Limb (tissue), 2 donors: ENCODE measurements at regions not wholly inside any gene's neighbourhood (a gene's known extent, or its start where the extent isn't known, plus 50 kb on each side); places are given as distances from the start of the nearest gene placed in this dataset.
"Not testable (repeated sequence)": the region's sequence is repeated elsewhere in the genome, so short reads cannot be mapped to it uniquely, and the experiment has no call there.

Source experiments
- DNase-seq, 2 donors: peaks; one replicate each; pipeline ENCODE4 v3.0.0-alpha.2; 2016; ENCODE audit errors: extremely low spot score in 2 of 2

DNA sequence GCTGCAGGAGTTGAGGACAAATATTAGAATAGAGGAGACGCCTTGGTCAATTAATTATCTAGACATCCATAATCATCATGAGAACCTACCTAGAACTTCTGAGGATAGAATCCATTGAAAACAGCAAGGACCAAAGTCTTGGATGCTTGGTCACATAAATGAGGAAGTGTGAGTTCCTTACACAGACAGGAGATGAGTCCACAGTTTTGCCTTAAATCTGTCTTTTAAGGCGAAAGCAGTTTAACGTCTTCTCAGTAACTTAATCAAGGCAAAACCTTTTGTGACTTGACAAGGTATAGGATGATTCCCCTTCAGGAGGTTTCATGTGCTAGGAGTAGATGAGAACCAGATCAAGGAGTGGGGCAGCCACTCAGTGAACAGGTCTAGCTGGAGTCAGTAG, 1783.2 kb upstream of the CELF4 start:
- DNase-seq, result no peak

DNA sequence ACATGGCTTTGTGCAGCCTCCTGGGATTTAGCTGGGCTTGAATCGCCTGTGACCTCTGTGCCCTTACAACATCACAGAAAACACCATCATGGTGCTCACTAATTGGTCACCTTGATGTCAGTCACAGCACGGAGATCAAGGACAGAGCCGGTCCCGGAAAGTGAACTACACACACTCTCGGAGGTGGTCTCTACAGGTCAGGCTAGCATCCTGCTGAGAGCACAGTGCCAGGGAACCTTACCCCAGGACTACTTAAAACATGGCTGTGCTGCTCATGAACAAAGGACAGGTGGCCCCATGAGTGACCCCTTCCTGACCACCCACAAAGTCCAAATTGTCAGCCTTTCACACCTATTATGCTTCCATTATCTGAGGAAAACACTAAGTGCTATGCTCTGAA, 1782.1 kb upstream of the CELF4 start:
- DNase-seq, result no peak

DNA sequence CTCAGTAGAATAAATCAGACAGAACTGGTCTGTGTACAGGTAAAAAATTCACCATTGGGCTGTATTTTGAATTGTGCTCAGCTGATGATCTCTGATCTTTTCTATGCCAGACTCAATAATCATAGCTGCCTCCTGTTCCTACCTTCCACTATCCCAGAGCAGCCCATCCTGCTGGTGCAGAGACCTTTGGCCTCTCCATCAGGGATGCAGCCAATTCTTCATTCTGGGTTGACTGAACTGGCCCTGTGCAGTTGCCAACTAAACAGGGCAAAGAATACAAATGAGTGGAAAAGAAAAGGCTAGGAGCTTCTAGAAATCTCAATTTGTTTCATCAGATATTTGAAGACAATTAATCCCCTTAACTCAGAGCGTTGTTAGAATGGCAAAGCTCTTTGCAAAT, 1781.3 kb upstream of the CELF4 start:
- no peak for DNase-seq

DNA sequence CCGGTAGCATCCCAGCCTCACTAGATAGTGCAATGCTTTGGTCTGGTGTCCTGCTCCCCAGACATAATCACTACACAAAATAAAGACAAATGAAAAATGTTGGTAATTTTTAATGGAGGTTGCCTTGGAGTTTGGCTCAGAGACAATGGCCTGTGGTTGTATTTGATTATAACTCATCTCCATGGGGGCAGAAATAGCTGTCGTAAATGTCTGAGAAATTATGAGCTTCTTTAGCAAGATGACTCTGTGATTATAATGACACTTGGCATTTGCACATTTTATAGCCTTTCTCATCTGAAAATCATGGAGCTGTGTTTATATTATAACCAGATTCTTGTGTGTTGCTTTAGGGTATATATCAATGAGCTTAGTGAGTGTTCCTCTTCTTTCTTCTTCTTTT, 1779.7 kb upstream of the CELF4 start:
- DNase-seq, result no peak

DNA sequence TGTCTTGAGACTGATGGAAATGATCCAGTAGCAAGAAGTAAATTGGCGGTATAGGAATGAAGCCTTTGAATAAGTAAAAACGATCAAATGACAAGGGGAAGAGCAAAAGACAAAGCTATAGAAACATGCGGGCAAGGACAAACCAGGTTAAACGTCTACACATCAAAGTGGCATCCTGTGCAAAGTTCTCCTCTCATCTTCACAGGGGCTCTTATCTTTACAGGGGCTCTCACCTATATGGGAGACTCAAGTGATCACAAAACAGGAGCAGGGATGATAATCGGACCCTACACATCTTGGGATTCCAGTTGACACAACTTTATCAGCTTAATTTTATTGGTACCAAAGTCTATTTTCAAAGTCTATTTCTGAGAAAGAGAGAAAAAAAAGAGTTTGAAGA, 1778.9 kb upstream of the CELF4 start:
- no peak for DNase-seq

DNA sequence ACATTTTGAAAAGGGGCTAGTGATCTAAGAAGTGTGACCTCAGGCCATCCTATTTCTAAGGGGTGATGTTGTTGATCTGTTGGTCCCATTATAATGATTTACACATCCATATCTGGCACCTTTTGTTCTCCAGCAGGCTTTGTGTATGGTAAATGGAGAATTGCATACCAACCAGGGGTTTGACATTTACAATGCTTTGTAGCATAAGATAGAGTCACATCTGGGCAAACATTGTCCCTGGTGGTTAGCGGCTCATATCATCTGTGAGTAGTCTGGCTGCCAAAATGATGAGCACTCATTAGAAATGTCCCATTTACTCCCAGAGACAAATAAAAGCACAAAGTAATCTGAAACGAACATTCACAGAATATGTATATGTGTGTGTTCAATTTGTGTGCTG, 1775.5 kb upstream of the CELF4 start:
- no peak for DNase-seq

DNA sequence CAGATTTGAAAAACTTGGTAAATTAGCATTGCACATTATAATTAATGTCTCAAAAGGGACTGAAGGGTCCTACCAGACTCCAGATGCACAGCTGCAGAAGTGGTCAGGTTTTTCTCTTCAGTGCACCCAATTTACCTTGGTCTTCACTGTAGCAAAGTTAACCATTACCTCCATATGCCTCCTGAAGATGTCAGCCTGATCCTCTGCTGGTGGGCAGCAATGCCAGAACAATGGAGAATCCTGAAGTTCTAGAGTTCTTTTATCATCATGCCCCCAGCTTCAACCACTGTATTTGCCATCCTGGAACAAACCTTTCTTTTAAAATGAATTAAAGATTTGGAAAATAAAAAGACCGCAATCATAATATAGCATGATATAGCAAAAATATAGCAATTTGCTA, 1774.8 kb upstream of the CELF4 start:
- DNase-seq, result no peak

DNA sequence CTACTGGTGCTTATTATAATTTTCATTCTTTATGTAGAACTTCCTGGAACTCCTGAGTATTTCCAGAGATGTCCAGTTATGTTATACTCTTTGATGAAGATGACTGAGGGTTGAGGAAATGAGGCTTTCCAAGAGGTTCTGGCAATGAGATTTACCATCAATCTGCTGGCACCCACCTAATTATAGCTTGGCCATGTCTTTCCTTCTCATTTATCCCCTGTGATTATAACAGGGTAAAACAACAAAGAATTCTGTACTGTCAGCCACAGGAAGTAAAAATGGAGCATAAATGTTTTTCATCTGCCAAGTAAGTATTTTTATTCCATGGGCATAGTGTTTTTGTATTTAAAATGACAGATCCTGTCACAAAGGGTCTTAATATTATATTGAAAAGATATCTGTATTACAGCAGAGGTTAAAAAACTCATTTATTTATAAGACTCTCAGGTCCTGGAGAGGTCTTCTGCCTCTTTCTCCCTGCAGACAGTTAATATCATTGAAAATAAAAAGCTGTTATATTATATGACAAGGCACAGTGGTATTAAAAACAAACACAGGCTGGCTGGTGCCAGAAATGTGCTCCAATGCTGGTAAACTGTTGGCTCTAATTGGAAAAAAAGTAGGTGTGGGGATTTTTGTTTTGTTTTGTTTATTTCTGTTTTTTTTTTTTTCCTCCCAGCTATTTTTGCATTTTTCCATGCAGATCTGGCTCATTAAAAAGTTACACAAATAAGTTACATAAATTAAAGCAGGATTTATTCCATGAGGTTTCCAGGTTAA, 1764.1 kb upstream of the CELF4 start:
- DNase-seq, result no peak

DNA sequence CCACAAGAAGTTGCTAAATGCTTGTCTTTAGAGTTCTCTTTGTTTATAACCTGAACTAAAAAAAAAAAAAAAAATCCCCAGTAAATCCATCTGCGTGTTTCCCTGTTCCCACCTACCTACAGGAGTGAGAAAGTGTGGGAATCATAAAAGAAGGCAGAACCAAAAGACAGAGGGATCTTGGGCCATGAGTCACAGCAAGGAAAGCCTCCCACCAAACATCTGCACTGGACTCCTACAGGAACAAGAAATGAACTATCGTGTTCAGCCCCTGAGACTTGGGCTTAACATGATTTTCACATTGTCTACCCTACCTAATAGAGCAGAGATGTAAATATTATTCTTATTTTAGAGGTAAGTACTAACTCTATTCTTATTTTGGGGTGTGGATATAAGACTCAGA, 1761.2 kb upstream of the CELF4 start:
- DNase-seq, result no peak

DNA sequence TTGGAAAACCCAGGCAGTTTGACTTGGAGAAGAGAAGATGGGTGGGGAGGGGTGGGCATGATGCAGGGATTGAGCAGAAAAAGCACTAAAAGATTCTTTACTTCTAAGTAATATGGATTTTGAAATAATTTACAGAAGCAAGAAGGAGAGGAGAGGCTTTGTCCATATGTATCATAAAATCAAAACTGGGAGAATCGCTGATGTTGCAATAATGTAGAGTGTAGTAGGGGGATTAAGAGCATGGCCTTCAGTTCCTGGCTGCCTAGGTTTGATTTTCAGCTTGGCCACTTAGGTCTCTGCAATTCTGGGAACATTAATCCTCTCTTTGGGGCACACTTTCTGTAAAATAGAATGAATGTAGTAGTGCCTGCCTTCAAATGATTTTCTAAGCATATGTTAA, 1760.4 kb upstream of the CELF4 start:
- no peak for DNase-seq

DNA sequence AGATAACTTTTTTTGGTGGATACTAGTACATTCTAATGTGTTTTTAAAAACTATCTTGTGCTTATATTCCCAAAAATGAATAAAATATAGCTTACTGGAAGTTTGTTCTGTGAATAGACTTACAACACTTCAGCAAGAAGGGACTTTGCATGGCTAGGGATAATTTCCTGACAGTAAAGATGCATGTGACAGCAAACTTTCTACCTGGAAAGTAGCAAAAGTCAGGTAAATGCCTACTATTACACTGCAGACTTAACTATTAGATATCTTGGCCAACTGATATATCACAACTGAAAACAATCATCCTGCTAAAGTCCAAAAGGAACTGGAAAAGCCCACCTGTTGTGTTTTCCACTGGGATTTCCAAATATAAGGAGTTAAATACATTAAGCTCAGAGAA, 1753.5 kb upstream of the CELF4 start:
- DNase-seq, result no peak

DNA sequence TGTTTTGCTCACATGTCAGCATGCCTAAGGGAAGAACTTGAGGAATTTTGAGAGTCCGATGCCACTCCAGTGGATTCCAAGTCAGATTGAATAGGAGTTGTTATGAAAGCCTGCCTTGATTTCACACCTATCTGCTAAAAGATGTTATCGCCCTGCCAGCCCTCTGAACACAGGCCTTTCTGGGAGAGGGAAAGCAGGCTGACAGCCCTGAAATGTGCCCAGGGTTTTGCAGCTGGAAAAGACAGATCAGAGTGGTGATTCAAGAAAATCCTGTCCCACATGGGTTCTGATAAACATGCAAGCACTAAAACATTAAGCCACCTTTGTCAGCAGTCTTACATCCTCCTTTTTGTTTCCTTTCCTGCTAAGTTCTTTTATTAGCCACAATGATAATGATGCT, 1752.9 kb upstream of the CELF4 start:
- DNase-seq, result no peak

DNA sequence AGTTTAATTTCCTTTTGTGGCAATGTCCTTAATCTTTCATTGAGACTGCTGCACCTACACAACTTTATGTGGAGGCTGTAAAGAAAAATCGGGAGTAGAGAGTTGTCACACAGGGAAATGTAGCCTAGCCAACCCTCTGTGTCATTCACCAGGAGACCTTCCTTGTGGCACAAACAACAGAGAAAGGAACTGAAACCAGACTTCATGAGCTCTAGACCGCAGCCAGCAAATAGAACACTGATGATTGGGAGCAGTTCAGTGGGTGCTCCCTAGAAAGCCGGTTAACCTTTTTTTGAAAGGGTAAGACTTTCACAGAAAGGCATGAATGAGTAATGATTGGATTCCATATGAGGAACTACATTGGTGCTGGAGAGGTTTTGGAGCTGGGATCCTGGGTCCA, 1752.4 kb upstream of the CELF4 start:
- DNase-seq, result no peak

DNA sequence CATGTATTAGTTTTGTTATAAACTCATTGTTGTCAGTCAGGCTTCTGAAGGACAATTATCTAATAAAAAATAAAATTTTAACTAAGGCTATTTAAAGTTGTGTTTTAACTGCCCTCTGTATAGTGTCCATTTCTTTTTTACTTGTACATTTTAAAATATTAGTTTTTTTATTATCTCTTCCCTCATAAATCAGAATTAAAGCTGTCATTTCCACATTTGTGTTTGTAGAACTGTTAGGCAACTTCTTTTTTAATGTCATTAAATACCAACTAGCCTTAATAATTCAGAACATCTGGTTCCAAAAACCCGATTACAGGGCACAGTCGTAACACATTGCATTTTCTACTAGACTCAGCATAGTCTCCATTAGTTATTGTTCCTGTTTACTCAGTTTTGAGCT, 1749.0 kb upstream of the CELF4 start:
- no peak for DNase-seq

DNA sequence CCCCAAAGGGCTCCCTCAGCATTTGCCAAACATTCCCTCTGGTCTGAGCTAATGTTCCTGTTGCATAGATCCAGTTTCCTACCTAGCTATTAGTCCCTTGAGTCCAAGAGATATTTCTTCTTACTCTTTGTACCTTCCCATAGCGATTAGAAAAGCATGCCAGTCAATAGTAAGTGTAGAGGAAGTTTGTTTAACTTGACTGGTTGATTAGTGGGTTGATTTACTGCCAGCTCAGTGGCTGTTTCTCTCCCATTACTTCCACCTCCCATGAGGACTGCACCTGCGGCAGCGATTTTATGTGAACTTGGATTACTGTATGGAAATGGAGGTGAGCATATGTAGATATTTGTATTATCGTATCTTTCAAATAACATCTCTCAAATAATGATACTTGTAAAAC, 1748.4 kb upstream of the CELF4 start:
- no peak for DNase-seq

DNA sequence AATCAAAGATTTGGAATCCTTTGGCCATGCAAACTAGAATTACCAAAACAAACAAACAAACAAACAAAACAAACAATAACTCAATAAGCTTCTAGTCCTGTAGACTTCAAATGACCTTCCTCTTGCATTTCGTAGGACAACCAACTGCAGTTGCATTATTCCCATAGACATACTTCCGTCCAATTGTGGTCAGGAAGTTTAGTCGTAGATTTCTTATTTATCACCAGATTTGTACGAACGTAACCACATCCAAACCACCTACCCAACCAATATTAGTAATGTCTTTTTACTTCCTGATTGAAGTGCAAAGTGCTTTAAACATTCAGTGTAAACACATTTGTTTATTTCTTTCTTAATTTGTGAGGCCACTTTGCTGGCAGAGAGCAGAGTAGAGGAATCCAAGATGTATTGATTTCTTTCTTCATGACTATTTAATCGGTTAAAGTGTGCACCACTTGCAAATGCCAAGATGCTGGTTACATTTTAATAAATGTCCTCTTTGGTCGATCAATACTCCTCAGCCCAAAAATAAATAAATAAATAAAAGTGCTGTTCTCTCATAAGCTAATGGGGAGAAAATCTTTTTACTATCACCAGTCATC, 1745.6 kb upstream of the CELF4 start:
- DNase-seq, result no peak

DNA sequence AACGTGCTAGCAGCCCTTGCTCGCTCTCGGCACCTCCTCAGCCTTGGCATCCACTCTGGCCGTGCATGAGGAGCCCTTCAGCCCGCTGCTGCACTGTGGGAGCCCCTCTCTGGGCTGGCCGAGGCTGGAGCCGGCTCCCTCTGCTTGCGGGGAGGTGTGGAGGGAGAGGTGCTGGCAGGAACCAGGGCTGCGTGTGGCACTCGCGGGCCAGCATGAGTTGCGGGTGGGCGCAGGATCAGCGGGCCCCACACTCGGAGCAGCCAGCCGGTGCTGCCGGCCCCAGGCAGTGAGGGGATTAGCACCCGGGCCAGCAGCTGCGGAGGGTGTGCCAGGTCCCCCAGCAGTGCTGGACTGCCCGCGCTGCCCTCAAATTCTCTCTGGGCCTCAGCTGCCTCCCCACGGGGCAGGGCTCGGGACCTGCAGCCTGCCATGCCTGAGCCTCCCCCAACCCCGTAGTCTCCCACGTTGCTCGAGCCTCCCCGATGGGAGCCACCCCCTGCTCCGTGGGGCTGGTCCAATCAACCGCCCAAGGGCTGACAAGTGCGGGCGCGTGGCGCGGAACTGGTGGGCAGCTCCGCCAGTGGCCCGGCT, 1743.4 kb upstream of the CELF4 start:
- not testable (repeated sequence) for DNase-seq

DNA sequence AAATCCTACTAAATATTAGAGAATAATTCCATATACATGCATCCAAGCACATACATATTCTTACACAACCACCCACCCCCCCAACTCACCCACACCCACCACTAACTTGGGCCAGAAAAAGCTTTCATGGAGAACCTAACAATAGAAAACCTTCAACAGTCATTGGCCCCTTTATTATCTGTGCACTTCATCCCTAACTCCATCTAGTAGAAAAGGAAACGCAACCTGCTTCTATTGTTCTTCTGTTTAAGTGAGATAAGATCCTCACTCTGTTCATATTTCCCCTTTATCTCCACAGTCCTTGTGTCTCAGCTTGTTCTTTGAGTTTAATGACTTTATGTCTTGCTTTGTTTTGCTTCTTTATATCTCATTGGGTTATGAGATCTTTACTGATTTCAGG, 1740.2 kb upstream of the CELF4 start:
- no peak for DNase-seq

DNA sequence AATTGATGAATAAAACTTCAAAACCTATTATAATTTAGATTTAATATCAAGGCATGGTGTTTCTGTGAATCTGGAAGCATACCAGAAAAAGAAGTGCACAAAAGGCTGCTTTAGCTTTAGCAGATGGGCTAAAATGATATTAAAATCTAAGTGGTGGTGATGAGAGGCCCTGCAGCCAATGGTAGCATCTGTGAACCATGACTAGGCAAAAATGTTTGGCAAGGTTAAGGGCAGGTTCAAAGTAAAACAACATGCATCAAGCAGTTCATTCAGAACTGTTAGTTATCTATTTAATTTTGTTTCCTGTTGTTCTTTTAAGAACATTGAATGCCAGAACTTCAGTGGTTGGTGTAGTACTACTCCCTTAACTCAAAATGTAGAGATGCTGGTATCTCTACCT, 1736.9 kb upstream of the CELF4 start:
- DNase-seq, result no peak

DNA sequence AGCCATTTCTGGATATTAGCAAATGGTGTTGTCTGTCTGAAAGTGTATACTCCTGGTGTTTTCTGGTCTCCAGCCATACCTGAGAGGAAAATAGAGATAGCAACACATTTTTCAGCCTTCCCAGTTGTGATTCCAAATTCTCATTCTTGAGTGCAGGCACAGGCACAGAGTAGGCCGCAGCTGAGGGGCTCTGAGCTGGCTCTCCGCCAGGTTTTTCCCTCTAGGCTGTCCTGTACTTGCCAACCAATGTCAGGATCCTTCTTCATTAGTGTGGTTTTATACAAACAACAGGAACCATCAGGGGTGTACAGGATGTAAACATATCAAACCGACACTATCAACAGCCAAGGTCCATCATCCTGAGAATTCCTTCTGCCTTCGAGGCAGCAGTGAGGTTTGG, 1733.6 kb upstream of the CELF4 start:
- no peak for DNase-seq

DNA sequence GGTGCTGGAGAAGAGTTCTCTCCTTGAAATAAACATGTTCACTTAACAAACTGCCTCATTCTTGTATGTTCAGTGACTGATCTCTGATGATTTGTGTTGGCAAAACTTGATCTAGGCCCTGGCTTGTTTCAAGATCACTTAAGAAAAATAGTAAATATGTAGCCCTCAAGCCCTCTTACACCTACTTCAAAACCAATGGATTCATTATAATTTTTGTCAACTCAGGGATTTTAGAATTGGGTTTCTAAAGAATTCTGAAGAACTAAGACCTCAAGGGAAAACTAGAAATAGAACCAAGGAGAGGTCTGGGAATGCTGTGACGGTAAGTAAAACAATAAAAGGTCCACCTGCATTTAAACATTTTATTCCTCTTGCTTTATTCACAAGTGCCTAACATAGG, 1731.6 kb upstream of the CELF4 start:
- no peak for DNase-seq

DNA sequence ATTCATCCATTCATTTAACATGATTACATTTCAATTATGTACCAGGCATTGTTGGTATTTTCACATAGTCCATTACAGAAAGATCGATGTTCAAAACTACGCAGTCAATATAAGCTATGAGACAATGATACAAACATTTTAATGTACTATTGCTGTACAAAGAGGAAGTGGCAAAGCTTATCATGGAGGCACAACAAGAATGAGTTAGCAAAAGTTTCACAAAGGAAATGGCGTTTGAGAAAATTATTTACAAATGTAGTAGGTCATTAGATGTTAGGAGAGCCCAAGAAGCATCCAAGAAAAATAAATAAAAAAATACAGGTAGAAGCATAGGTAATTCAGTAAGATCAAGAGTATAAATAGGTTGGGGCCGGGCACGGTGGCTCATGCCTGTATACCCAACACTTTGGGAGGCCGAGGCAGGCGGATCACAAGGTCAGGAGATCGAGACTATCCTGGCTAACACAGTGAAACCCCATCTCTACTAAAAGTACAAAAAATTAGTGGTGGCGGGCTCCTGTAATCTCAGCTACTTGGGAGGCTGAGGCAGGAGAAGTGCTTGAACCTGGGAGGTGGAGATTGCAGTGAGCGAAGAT, 1730.8 kb upstream of the CELF4 start:
- DNase-seq, result no peak

DNA sequence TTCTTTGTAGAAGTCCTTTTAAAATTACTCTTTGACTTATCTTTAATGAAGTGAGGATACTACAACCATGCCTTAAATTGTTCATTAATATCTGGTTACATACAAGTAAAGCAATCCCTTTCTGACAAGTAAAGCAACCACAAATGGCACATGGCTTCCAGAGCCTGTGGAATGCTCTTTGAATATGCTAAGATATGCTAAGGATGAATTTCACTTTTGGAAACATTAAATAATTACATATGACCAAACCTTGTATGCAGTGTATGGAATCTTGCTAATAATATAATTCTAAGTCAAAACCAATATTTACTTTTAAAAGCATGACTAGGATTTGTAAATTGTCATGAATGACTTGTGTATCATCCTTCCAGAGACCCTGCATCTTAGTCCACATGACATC, 1711.2 kb upstream of the CELF4 start:
- DNase-seq, result no peak
